Fibroblast of lung (primary cell): ENCODE measurements at regions not wholly inside any gene's neighbourhood (a gene's known extent, or its start where the extent isn't known, plus 50 kb on each side); places are given as distances from the start of the nearest gene placed in this dataset.

Experiments
- CTCF ChIP-seq, 2 donors: IDR thresholded peaks in 1 of 2; conservative IDR thresholded peaks in 1 of 2; 1 replicate in 1 of 2; 2 replicates in 1 of 2; pipeline ENCODE4 v1.5.1; 2011 to 2012; ENCODE audit warnings: low read length in 2 of 2, control low read depth in 1 of 2, inconsistent platforms in 1 of 2, low read depth in 1 of 2, mild to moderate bottlenecking in 1 of 2
- EZH2 ChIP-seq: IDR thresholded peaks from 2 replicates; pipeline ENCODE4 v1.5.1; 2012; ENCODE audit warnings: low read length, control low read depth, mild to moderate bottlenecking; ENCODE audit errors: missing control alignments

- TF ChIP-seq EZH2, result no peak
- no peak for TF ChIP-seq CTCF (conservative IDR thresholded peaks at IDR 0.05 in 1 of 2, IDR thresholded peaks at IDR 0.05 in 1 of 2; ENCODE audit: low read depth in 1 of 2, low read length in 2 of 2)
Measured at GRCh38 chr6:95784869-95785268, 207.5 kb downstream of the MANEA start.
